NCI-H2029 treated with DMSO at 0.1 percent for 48 hours (cell line): ENCODE measurements at regions not wholly inside any gene's neighbourhood (a gene's known extent, or its start where the extent isn't known, plus 50 kb on each side); places are given as distances from the start of the nearest gene placed in this dataset.
"Not testable (repeated sequence)": the region's sequence is repeated elsewhere in the genome, so short reads cannot be mapped to it uniquely, and the experiment has no call there.

Experiments
- DNase-seq: peaks from one replicate; lab custom pipeline; 2025; lab: John Stamatoyannopoulos, UW

DNA sequence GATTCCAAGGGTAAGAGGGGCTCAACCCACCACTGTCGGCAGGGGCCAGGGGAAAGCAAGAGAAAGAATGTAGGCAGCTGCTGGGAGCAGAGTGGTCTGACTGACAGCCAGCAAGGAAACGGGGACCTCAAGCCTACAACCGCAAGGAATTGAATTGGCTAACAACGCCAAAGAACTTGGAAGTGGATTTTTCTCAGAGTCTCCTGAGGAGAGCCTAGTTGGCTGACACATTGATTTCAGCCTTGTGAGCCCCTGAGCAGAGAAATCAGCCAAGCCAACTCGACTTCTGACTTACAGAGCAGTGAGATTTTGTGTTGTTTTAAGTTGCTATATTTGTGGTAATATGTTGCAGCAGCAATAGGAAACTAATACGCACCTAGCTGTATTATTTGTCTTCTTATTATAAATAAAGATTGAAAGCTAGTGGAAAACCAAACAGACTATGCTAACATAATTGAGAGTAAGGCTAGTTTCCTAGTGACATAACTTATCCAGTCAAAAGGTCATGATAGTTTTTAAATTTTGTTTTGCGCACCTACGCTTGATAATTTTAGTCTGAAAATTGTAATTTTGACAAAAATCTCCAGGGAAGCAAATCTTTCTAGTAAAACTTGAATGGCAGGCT lies 145.8 kb upstream of the HCCS start:
- DNase-seq = no peak

DNA sequence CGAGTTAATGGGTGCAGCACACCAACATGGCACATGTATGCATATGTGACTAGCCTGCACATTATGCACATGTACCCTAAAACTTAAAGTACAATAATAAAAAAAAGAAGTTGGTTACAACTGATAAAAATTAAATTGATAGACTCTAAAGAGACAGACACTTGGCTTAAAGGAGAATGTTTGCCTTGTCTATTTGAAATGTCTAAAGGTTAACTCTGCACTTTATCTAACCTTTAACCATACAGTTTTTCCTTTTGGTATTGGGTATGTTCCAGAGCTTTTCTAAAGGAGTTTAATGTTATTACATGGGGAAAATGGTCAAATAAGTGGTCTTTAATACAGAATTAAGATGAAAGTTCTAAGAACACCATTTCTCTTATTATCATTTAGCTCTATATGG lies 145.1 kb upstream of the HCCS start:
- no peak for DNase-seq

DNA sequence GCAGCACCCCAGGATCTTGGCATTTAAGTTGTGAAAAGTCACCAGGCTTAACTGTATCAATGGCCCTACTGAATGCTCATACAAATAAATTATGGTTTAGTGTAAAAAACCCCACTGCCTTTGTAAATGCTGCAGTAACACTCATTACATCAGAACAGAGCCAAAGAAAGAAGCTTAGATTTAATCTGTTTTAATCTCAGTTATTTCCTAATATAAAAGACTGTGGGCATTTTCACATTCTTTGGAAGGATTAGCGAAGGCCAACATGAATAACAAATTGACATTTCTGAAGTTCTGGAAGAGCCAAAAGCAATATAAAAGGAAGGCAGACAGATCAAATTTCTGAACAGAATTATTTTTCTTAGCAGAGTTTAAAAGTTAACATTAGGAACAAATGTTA lies 140.0 kb upstream of the HCCS start:
- no peak for DNase-seq

DNA sequence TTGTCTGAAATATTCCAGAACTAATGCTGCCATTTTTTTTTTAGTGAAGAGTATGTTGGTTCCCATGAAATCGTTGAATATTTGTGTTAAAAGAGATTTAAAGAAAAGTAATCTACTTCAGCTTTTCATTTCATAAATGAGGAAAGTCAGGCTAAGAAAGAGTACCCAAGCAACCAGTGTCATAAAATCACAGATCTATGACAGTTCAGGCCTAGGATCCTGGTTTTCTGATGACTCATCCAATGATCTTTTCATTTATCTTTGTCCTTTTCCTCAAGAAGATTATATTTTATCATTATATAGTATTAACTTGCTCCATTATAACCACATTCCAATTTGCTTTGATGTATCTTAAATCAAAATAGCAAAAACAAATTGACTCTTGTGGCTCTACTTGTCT lies 139.4 kb upstream of the HCCS start:
- no peak for DNase-seq

DNA sequence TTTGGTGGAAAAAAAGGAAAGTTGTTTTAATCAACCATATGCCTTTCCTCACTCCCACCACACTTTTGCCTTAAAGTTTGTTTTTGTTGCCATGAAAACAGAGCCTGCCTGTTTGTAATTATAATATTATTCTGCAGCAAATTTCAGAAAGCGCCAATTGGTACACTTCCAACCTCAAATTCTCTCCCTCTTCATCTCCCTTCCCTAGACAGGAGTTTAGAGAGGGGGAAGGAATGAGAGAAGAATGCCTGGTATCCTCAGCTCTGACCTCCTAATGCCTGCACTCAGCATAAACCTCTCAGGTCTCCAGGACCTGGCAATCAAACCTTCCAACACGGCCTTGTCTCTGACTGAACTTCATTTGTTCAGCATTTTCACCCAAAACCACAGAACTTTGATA lies 138.4 kb upstream of the HCCS start:
- DNase-seq = no peak

DNA sequence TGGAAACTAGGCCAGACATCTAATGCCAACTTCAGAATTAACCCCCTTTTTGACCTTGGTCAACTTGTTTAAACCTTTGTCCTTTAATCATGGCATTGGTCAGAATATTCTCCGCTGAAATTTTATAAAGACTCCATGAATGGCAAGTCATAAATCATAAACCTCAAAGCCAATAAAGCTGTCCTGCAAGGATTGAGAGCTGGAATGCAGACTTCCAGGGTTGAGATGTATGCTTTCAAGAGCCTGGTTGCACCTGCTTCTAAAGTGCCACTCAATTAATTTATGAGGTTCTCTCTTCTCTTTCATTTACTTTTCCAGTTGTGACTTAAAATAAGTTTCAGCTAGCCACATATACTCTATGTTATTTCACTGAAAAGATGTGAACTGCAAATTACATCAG lies 136.2 kb upstream of the HCCS start:
- no peak for DNase-seq

DNA sequence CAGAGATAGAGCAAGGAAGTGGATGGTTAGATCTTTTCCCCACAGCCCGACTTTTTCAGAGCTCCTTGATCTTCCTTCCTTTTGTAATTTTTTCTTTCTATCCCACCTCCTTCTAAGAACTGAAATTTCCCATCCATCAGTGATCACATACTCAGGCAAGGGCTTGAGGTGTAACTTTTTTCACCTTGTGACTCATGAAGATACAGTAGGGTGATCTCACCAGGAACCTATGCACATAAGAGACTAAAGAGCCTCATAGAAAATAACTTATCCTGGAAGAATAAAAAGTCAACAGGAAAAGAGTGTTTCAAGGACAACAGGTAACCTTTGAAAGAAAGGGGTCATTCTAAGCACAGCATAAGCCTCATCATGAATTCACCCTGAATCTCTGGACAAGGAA lies 131.2 kb upstream of the HCCS start:
- DNase-seq = no peak

DNA sequence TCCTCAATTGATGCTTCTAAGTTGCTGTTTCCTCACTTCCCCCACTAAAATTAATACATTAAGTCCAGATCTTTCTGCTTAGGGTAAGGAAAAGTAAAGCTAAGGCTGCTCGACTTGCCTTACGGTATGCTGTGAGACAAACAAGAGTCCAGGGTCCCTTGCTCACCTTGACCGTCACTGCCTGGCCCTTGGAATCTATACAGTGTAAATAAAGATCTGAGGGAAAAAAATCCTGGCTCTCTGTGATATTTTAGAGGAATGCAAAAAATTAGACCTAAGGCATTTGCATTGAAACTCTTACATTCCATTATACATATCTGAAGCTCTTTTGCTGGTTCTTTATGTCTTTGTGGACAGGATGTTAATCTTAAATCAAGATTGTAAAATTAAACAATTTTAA lies 129.6 kb upstream of the HCCS start:
- DNase-seq = no peak

DNA sequence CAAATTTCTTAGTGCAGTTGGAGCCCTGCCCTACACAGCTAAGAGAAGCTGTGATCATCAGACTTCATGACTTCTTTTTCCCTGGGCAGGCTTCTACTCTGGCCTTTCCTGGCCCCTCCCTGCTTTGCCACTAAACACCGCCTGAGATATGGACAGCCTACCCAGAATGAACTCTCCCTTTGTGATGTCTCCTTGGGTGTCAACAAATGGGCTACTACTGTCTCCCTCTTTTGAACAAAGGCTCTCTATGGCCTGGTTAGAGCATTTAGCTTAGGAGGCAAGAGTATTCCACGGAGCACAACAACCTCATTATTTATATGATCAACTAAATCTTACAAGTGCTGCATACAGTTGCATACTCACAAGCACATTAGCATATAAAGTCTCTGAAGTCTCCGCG lies 127.6 kb upstream of the HCCS start:
- DNase-seq = no peak

DNA sequence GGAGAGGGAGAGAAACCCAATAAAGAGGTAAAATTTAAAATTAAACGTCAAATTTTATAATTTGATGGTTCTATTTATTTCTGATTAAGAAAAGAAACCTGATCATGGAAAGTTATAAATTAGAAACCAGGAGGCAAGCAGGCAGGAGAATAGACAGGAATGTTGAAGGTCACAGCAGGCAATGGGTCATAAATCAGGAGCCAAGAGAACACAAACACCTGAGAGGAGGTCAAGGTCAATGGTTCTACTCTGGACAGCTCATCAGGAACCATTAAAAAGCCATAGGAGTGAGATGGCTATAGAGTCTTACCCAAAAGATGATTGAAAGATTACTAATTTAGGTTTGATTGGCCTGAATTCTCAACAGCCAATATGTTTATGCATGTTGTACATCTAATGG lies 126.9 kb upstream of the HCCS start:
- no peak for DNase-seq

DNA sequence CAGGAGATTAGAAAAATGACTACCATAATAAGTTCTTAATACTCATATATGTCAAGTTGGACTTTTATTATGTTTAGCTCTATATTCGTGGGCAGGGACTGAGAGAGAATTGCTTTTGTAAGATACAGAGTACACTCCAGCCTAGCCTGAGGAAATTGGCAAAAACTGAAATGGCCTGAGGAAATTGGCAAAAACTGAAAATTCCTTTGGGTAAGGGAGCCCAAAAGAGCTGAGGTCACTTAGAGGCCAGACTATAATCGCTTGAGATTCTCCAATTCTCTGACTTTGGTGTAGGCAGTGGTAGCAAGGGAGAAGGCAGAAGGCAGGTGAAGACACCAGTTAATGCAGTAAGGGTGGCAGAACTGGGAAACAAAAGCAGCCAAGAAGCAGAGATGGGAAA lies 124.5 kb upstream of the HCCS start:
- DNase-seq = no peak

DNA sequence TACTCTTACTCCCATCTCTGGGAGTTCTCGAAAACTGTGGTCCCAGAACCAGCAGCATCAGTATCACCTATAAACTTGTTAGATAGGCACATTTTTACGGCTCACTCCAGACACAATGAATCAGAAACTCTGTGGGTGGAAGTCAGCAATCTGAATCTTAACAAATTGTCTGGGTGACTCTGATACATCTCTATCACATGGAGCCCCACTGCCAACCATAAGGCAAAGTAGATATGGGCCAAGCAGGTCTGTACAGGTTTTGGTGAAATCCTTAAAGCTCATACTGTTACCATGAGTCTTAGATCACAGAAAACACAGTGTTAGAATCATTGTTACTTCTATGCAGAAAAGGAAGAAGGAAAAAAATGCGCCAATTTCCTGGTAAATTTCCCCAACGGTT lies 122.5 kb upstream of the HCCS start:
- no peak for DNase-seq

DNA sequence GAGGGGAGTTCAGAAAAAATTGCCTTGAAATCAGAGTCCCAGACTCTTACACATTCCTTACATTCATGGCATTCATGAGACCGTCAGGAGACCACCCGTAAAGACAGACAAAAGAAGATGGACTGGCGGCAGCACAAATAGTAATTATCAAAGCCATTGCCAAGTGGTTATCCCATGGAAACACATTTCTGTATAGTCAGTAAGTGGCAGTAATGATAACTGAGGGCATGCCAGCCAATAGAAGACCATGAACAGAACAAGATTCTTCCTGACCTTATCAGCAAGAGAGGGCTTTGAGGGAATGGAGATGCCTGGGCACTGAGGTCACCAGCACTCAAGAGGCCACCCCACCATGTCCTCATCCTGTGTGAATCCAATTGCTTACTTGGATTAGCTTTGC lies 121.7 kb upstream of the HCCS start:
- DNase-seq = no peak

DNA sequence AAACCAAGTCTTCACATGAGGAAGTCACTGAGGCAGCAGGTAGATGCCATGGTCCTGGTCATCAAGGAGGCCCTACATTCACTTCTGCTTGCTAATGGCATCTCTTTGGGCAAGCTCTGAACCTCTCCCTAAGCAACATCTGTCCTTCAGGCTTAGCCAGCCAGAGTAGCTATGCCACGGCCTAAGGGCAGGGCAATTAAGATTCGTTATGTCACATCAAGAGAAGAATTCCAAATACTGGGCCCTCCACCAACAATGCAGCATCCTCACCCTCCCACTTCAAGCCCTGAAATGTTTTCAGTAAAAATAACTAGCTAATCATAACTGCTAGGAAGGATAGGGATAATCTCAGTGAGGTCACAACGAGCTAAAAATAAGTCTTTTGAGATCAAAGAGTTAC lies 120.7 kb upstream of the HCCS start:
- DNase-seq = no peak

DNA sequence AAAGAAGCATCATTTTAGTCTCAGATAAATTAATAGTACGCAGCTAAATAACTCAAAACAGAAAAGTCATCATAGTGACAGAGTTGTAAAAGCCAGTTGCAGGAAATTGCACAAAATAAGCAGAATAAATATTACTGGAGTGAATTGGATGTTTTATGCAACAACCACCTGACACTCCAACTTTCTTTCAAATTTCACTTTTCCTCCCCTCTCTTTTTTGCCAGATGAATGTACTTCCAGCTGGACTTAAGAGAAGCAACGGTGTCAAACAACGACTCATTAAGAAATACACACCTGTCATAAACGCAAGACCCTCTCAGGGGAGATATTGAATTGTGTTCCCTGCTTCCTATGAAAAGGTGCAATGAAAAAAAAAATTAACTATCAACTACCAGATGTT lies 120.2 kb upstream of the HCCS start:
- no peak for DNase-seq

DNA sequence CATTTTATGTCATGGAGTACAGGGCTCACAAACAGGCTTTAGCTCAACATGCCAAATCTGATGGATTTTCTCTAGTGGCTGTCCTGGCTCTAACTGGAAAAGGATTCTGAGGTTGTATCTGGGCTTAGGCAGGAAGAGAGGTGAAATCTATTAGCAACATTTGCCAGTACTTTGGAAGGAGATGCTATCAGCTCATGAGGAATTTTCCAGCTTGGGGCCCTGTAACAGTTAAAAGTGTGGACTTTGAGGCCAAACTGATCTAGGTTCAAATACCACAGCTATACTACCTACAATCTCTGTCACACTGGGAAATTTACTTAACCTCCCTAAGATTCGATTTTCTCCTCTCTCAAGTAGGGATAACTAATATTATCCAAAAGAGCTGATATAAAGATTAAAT lies 119.0 kb upstream of the HCCS start:
- no peak for DNase-seq

DNA sequence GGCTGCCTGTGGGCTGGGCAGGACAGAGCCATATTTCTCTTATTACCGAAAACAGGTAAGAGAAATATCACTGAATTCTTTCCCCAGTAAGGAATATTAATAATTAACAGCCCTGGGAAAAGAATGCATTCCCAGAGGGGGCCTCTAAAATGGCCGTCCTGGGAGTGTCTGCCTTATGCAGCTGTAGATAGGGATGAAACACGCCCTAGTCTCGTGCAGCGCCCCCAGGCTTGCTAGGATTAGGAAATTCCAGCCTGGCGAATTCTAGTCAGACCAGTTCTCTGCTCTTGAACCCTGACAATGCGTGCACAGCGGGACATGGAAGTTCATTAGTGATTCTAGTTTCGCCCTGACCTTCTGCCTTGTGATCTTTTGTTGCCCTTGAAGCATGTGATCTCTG lies 104.1 kb upstream of the HCCS start:
- not testable (repeated sequence) for DNase-seq

DNA sequence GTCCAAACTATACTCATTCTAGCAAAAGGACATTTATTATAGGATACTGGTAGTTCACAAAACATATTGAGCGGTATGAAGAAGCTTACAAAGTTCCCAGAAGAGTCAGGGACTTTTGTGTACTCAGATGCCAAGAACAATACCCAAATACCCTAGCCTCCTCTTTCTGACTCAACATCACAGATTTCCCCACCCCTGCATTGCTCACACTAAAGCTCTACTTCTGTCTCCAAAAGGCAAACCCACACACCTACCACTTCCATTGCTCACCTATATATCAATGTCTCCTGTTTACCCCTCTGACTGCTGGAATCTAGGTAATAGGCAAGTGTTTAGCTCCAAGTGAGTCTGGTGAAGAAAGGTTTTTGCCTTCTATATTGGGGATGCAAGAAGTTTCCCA lies 100.7 kb upstream of the HCCS start:
- DNase-seq = no peak

DNA sequence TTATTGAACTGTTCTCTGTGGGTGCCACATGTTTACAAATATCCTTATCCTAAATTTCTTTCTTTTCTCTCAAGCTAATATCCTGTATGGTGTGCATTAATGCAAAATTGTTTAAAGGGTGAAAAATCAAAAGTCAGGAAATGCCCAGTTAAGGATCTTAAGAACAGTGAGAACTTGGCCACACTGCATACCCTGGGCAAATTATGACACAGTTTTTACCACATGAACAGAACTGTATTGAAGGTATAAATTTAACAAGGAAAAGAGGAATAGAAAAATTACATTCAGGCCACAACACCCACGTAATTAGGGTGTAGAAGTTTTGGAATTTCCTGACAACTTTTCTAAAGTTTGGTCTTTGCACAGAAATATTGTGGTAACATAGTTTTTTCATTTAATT lies 94.4 kb upstream of the HCCS start:
- no peak for DNase-seq

DNA sequence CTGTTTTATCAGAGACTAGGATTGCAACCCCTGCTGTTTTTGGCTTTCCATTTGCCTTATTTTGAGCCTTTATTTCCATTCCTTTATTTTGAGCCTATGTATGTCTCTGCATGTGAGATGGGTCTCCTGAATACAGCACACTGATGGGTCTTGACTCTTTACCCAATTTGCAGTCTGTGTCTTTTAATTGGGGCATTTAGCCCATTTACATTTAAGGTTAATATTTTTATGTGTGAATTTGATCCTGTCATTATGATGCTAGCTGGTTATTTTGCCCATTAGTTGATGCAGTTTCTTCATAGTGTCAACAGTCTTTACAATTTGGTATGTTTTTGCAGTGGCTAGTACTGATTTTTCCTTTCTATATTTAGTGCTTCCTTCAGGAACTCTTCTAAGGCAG lies 88.5 kb upstream of the HCCS start:
- not testable (repeated sequence) for DNase-seq

DNA sequence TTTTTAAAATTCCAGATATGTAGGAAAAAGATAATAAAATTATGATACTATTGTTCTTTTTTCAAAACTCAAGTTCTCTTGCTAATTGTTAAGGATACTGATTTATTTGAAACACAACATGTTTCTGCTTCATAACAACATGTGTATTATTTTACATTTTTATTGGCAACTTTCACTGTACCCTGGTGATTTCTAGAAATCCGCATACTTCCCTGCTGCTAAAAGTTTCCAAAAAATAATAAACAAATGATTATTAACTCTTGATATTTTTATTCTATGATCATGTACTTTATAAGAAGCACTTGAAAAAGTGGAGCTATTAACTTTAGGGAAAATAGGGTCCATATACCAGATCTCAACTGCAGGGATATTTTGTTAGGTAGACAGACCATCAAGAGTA lies 71.2 kb upstream of the HCCS start:
- DNase-seq = no peak

DNA sequence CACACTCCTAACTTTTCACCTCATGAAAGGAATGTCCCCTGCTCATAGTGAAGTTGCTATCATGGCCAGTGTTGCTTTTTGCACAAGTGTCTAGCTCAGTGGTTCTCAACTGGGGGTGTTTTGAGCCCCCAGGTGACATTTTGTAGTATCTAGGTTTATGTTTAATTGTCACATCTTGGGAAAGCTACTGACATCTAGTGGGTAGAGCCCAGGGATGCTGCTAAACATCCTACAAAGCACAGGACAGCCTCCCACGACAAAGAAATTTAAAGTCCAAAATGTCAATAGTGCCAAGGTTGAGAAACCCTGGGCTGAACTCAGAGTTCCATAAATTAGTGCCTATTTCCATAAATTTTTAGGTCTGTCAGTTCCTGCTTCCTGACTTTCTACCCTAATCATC lies 70.7 kb upstream of the HCCS start:
- DNase-seq = no peak

DNA sequence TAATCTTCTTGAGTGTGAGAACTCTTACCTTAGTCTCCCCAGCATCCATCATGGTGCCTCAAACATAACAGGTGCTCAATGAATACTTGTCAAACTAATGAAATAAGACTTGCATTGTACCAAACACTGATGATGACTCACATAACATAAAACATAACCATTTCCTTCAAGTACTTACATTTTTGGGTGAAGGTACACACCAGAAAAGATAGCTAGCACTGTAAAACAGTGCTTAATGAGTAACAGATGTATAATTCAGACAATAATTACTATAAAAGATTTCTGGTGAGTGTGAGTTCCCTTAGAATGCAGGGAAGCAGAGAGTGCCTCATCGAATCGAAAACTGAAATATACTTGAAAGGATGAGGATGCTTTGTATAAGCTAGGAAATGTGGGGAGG lies 70.1 kb upstream of the HCCS start:
- no peak for DNase-seq

DNA sequence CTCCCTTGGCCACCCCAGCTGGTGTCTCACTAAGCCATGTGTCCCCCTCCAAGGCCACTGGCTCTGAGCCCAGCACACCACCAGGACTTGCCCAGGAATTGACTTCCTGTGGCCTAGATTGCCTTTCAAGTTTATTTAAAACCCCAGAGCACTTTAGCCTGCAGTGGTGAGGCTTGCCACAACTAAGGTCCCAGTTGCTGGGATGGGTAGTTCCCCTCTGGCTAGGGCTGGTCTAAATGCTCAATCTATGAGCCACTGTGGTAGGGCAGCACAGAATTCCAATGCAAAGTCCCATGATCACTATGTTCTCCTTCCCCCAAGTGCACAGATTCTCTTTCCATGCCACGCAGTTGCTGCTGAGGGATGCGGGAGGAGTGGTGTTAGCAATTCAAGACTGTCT lies 61.1 kb upstream of the HCCS start:
- DNase-seq = no peak

DNA sequence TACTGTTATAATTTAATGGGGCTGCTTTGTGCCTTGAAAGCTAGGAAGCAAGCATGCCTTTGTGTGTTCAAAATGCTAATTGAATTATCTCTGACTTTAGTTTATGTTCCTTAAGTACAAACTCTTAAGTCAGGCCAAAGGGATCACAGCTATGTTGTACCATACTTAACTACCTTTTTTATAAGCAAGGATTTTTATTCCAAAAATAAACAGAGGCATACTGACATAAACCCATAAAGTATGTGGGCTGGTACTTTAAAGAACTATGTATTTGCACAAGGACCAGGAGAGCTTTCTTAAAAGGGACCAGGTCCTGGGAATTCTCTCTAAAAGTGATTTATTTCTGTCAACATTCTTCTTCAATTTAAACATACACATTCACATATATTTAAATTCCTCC lies 57.8 kb upstream of the HCCS start:
- DNase-seq = no peak
